NCI-H1092 treated with DMSO at 0.1 percent for 48 hours (cell line): ENCODE measurements at regions not wholly inside any gene's neighbourhood (a gene's known extent, or its start where the extent isn't known, plus 50 kb on each side); places are given as distances from the start of the nearest gene placed in this dataset.
"Not testable (repeated sequence)": the region's sequence is repeated elsewhere in the genome, so short reads cannot be mapped to it uniquely, and the experiment has no call there.

ENCODE experiments used
- DNase-seq: peaks from one replicate; lab custom pipeline; 2025; lab: John Stamatoyannopoulos, UW

GRCh38 chr2:175829741-175830140, 172.3 kb downstream of the LNPK start:
- no peak for DNase-seq

GRCh38 chr2:175827856-175828255, 174.2 kb downstream of the LNPK start:
- DNase-seq: no peak

- no peak for DNase-seq
Observed at GRCh38 chr2:175824243-175824642, 177.8 kb downstream of the LNPK start.

GRCh38 chr2:175823707-175824073, 178.4 kb downstream of the LNPK start:
- no peak for DNase-seq

- no peak for DNase-seq
Observed at GRCh38 chr2:175823002-175823706, 178.9 kb downstream of the LNPK start.

GRCh38 chr2:175817221-175817620, 184.8 kb downstream of the LNPK start:
- DNase-seq: no peak

GRCh38 chr2:175815537-175815936, 186.5 kb downstream of the LNPK start:
- DNase-seq: no peak

- DNase-seq: no peak
Observed at GRCh38 chr2:175811971-175812370, 190.1 kb downstream of the LNPK start.

- DNase-seq: no peak
Observed at GRCh38 chr2:175808858-175809257, 193.2 kb downstream of the LNPK start.

GRCh38 chr2:175808078-175808477, 194.0 kb downstream of the LNPK start:
- DNase-seq: no peak

- DNase-seq: no peak
Observed at GRCh38 chr2:175807031-175807873, 194.8 kb downstream of the LNPK start.

- DNase-seq: no peak
Observed at GRCh38 chr2:175806570-175806969, 195.5 kb downstream of the LNPK start.

GRCh38 chr2:175806125-175806490, 196.0 kb downstream of the LNPK start:
- DNase-seq: no peak

GRCh38 chr2:175805442-175806124, 196.5 kb downstream of the LNPK start:
- no peak for DNase-seq

- peak; percentile 52 for DNase-seq
Observed at GRCh38 chr2:175804122-175804521, 197.9 kb downstream of the LNPK start.

- not testable (repeated sequence) for DNase-seq
Observed at GRCh38 chr2:175796422-175796821, 205.6 kb downstream of the LNPK start.

GRCh38 chr2:175793648-175794047, 208.4 kb downstream of the LNPK start:
- DNase-seq: no peak

- DNase-seq: no peak
Observed at GRCh38 chr2:175792881-175793280, 209.2 kb downstream of the LNPK start.

- no peak for DNase-seq
Observed at GRCh38 chr2:175792199-175792598, 209.9 kb downstream of the LNPK start.

GRCh38 chr2:175786471-175787124, 215.5 kb downstream of the LNPK start:
- DNase-seq: no peak

- not testable (repeated sequence) for DNase-seq
Observed at GRCh38 chr2:175777337-175777736, 224.7 kb downstream of the LNPK start.

- no peak for DNase-seq
Observed at GRCh38 chr2:175769200-175769599, 232.9 kb downstream of the LNPK start.
